ENCODE measurements at regions not wholly inside any gene's neighbourhood (a gene's known extent, or its start where the extent isn't known, plus 50 kb on each side); places are given as distances from the start of the nearest gene placed in this dataset.
"Not testable (repeated sequence)": the region's sequence is repeated elsewhere in the genome, so short reads cannot be mapped to it uniquely, and the experiment has no call there.

DNA sequence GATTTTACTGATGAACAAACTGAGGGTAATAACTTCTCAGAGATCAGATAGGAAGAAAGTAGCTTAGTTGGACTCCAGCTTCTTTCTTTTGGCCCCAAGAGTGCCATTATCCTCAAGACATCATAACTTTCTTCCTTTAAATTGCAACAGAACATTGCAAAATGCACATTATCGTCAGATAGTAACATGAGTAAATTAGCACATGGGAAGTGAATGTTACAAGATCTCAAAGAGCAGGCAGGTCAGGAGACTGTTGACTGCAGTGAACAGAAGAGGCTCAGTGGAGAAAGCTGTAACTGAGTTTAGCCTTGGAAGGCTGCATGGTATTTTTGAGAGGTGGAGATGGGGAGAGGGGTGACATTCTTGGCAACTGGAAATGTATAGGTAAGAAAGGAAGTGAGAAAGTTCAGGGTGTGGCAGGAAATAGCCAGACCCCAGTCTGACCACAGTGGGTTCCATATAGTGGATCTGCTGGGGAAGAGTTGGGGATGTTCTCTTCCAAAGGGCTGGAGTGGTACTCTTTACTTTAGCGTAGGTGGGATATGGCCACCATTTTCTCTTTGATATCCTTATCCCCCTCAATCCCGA is 307.7 kb downstream of the RPLP1 start:
- no peak overlapping the region for H3K27ac ChIP-seq
- TF ChIP-seq ZFX (IDR thresholded peaks at IDR 0.05; ENCODE audit: borderline replicate concordance), result no peak
- TF ChIP-seq, protein P1, sequence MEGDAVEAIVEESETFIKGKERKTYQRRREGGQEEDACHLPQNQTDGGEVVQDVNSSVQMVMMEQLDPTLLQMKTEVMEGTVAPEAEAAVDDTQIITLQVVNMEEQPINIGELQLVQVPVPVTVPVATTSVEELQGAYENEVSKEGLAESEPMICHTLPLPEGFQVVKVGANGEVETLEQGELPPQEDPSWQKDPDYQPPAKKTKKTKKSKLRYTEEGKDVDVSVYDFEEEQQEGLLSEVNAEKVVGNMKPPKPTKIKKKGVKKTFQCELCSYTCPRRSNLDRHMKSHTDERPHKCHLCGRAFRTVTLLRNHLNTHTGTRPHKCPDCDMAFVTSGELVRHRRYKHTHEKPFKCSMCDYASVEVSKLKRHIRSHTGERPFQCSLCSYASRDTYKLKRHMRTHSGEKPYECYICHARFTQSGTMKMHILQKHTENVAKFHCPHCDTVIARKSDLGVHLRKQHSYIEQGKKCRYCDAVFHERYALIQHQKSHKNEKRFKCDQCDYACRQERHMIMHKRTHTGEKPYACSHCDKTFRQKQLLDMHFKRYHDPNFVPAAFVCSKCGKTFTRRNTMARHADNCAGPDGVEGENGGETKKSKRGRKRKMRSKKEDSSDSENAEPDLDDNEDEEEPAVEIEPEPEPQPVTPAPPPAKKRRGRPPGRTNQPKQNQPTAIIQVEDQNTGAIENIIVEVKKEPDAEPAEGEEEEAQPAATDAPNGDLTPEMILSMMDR (IDR thresholded peaks at IDR 0.05), result no peak

DNA sequence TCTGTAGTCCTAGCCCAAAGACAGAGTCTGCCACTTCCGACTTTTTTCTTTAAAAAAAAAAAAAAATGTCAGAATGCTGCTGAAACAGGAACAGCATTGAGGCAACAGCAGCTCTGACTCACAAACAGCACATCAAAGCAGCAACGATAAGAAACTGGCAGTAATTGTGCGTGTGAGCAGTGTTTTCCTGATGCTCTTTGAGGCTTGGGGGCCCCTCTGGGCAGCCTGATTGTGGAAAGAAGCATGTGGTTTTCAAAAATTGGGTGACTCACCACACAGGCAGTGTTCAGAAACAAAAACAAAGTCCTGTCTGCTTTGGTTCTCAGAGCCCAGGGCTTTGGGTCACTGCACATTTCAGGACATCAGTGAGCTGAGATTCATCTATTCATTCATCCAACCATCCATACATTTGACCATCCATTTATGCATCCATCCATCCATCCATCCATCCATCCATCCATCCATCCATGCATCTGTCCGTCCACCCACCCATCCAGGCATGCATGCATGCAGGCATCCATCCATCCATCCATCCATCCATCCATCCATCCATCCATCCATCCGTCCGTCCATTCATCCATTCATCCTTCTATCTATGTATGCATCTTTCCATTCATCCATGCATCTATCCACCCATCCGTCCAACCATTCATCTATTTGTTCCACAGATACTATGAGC is 308.4 kb downstream of the RPLP1 start:
- no peak for TF ChIP-seq ZFX (IDR thresholded peaks at IDR 0.05; ENCODE audit: borderline replicate concordance)
- TF ChIP-seq, protein P1 (IDR thresholded peaks at IDR 0.05), result no peak
- H3K27ac ChIP-seq, result no peak overlapping the region

DNA sequence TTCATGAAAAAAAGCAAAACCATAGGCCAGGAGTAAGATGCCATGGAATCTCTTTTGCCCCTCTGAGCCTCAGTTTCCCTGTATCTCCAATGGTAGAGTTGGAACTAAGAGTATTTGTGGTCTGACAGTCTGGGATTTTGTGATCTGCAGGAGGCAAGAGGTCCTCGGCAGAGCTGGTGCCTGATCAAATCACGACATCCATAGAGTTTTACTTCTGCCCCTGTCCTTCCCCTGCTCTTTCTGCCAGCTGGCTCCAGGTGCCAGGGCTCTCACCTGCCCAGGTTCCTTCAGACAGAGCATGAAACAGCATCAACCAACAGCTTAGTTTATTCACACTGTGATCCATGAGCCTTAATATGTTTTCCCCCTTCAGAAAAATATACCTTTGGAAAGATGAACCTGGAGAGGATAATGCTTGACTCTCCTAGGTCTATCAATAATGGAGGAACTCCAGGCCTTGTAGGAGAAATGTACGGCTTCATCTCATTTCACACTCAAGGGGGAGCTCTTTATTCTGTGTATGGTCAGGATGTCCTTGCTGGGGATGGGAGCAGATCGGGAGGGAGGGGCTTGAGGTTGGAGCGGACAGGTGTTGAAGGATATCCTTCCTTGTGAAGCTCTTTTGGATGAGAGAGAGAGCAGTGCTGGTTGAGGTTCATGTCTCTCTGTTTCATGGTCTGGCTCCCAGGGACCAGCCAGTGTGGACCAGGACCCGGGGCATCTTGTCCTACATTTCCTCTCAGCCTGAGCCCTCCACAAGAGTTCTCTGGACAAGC is 309.9 kb downstream of the RPLP1 start:
- H3K27ac ChIP-seq, result no peak overlapping the region
- TF ChIP-seq, protein P1 (IDR thresholded peaks at IDR 0.05), result no peak; the same call in 1 of the 2 replicates
- no peak for TF ChIP-seq ZFX (IDR thresholded peaks at IDR 0.05; ENCODE audit: borderline replicate concordance)

DNA sequence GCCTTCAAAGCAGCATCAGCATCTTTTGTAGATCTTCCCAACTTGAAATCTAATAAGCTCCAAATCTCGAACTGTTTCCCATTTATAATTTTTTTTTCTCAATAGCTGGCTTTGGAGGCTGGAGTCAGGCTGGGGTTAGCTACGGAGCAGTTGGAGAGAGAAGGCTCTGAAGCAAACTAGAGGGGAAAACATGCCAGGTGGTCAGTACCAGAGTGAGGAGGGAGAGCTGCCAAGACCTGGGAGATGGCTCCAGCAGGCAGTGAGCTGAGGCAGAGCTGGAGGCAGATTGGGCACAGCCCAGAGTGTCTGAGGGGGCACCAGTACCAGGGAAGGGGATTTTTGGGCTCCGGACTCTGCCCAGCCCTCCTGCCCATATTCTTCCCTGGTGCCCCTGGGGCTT is 311.2 kb downstream of the RPLP1 start:
- H3K27ac ChIP-seq, result no peak overlapping the region
- no peak for TF ChIP-seq ZFX (IDR thresholded peaks at IDR 0.05; ENCODE audit: borderline replicate concordance)
- TF ChIP-seq, protein P1 (IDR thresholded peaks at IDR 0.05), result no peak

DNA sequence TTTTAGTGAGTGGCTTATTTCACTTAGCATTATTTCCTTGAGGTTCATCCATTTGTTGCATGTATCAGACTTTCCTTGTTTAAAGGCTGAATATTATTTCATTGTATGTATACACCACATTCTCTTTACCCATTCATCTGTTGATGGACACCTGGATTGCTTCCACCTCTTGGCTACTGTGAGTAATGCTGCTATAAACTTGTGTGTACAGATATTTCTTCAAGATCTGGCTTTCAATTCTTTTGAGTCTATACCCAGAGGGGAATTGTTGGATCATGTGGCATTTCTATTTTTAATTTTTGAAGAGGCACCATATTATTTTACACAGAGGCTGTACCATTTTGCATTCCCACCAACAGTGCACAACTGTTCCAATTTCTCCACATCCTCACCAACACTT is 313.5 kb downstream of the RPLP1 start:
- no peak for TF ChIP-seq ZFX (IDR thresholded peaks at IDR 0.05; ENCODE audit: borderline replicate concordance)
- TF ChIP-seq, protein P1 (IDR thresholded peaks at IDR 0.05), result no peak
- no peak overlapping the region for H3K27ac ChIP-seq

DNA sequence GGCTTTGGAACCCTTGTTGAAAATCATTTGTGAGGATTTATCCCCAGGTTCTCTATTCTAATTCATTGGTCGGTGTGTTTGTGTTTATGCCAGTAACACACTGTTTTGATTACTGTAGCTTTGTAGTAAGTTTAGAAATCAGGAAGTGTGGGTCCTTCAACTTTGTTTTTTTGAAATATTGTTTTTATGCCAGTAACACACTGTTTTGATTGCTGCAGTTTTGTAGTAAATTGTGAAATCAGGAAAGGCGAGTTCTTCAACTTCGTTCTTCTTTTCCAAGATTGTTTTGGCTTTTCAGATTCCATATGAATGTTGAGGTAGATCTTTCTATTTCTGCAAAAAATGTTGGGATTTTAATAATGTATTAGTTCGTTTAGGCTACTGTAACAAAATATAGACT is 314.6 kb downstream of the RPLP1 start:
- no peak overlapping the region for H3K27ac ChIP-seq
- TF ChIP-seq, protein P1 (IDR thresholded peaks at IDR 0.05), result no peak
- no peak for TF ChIP-seq ZFX (IDR thresholded peaks at IDR 0.05; ENCODE audit: borderline replicate concordance)

DNA sequence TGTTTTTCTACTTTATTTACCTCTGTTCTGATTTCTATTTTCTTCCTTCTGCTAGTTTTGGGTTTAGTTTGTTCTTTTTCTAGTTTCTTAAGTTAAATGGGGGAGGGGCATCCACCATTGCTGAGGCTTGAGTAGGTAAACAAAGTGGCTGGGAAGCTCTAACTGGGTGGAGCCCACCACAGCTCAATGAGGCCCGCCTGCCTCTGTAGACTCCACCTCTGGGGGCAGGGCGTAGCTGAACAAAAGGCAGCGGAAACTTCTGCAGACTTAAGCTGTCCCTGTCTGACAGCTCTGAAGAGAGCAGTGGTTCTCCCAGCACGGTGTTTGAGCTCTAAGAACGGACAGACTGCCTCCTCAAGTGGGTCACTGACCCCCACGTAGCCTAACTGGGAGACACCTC is 316.7 kb downstream of the RPLP1 start:
- H3K27ac ChIP-seq, result not testable (repeated sequence)

DNA sequence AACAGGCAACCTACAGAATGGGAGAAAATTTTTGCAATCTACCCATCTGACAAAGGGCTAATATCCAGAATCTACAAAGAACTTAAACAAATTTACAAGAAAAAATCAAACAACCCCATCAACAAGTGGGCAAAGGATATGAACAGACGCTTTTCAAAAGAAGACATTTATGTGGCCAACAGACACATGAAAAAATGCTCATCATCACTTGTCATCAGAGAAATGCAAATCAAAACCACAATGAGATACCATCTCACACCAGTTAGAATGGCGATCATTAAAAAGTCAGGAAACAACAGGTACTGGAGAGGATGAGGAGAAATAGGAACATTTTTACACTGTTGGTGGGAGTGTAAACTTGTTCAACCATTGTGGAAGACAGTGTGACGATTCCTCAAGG is 321.6 kb downstream of the RPLP1 start:
- not testable (repeated sequence) for H3K27ac ChIP-seq

DNA sequence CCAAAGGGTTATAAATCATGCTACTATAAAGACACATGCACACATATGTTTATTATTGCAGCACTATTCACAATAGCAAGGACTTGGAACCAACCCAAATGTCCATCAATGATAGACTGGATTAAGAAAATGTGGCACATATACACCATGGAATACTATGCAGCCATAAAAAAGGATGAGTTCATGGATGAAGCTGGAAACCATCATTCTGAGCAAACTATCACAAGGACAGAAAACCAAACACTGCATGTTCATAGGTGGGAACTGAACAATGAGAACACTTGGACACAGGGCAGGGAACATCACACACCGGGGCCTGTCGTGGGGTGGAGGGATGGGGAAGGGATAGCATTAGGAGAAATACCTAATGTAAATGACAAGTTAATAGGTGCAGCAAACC is 322.1 kb downstream of the RPLP1 start:
- not testable (repeated sequence) for H3K27ac ChIP-seq

Data from 22Rv1 (cell line).